ENCODE measurements at regions not wholly inside any gene's neighbourhood (a gene's known extent, or its start where the extent isn't known, plus 50 kb on each side); places are given as distances from the start of the nearest gene placed in this dataset.
A peak's percentile ranks its signal among the peaks of the same experiment; 100 is the strongest.
"Not testable (repeated sequence)": the region's sequence is repeated elsewhere in the genome, so short reads cannot be mapped to it uniquely, and the experiment has no call there.

DNA sequence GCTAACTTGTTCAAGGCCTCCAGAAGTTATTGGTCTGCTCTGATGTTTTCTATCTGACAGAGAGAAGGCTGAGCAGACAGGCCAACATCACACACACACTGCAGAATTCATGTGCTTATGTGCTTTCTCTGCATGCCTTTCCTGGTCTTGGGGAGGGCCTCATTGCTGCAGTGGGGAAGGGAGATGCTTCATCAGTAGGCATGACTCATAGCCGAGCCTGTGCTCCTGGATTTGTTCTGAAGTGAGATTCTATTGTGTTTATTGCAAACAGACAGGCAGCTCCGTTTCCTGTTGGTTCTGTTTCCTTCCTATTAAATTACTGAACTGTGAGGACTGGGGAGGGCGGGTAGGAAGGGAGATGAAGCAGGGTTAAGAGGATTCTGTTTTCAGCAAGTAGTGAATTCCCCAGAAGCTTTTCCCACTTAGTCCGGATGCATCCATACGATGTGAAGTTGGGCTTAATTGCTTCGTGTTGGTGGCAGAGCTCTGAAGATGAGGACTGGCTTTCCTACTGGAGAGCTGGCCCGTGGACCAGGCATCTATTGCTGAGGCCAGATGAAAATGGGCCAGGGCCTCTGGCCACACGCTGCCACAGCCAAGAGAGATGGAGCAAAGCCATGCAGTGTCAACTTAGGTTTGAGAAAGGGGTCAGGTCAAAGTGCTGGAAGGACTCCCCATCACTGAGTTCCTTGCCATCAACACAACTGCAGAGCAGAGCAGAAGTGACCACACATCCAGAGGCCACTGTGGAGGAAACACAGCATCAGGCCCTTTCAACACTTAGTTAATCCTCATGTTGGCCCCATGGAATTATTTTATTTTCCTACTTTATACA, 179.3 kb downstream of the UTP18 start:
- DNase-seq = no peak

DNA sequence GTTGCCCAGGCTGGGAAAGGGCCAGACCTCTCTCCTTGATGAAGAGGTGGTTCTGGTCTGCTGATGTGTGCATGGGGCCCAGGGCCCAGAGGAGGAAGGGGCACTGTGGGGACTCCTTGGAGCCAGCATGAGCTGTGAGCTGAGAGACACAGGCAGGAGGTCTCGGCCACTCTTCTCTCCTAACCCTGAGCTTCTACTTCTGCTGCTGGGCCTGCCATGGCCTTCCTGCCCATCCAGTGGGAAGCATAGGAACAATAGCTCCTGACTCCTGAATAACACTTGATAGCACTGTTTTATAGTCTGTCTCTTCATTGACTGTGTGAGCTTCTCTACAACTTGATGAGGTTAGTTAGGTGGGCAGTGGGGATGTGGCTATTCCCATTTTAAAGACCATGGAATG, 181.1 kb downstream of the UTP18 start:
- DNase-seq = no peak

GRCh38 chr17:51442088-51442865, 181.9 kb downstream of the UTP18 start:
- DNase-seq = no peak

DNA sequence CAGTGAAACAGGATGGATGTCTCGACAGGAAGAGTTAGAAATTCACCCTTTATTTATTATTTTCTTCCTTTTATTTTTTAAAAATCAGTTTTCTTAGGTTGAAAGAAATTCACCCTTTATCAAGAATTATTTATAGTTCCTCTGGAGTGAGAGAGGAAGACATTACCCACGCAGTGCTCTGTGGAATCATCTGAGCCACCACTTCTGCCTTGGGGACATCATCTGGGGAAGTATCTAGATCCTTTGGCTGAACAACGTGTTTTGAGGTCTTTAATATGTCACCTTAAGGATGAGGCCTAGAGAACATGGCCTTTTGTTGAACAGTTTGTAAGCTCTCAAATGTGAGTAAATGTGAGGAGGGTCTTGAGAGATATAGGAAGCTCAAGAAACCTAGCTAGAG, 183.3 kb downstream of the UTP18 start:
- no peak for DNase-seq

GRCh38 chr17:51445946-51446345, 185.6 kb downstream of the UTP18 start:
- no peak for DNase-seq

DNA sequence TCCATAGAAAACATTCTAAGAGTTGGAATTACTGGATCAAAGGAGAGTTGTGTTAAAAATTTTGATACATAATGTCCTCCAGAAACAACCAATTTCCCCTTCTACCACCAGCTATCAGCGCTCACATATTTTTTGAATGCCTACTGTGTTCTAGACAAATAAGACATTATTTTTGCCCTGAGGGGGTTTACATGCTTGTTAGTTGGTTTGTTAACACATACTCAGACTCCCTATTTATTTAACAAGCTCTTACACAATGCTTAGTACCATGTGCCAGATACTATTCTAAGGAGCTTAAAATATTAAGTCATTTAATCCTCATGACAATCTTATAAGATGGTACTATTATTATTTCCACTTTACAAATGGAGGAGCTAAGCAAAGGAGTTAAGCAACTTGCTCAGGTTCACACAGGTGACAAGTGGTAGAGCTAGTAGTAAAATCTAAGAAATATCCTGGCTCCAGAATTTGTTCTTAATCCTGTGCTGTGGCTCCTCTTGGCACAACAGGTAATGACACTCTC, 194.2 kb downstream of the UTP18 start:
- DNase-seq = no peak

DNA sequence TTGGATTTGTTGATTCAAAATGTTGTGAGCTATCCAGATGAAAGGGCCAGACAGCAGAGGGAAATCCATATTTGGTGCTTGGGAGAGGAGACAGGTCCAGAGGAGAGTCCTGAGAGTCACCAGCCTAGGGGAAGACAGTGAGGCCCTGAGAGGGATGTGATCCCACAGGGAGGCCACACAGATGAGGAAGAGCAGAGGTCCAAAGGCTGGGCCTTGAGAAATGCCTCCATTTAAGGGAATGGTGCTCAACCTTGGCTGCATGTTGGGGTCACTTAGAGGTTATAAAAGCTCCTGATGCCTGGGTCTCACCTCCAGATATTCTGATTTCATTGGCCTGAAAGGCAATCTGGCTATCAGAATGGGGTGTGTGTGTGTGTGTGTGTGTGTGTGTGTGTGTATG, 194.9 kb downstream of the UTP18 start:
- no peak for DNase-seq

- DNase-seq = no peak
These were observed 195.6 kb downstream of the UTP18 start for GRCh38 chr17:51455931-51456330.

DNA sequence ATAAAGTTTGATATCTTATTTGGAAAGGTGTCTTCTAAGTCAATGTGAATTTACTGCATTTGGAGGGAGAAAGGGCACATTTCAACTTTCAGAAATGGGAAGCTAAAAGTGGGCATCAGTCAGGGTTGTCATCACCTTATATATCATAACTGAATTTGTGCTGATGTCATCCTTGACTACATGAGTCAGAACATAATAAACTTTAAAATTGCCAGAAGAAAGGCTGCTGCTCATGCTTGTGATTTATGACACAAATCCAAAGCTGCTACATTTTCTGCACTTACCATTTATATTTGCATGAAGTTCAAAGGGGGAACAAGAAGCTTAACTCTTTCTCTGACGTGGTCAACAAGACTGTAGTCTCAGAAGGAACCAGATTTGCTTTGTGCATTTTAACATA, 196.6 kb downstream of the UTP18 start:
- DNase-seq = no peak

DNA sequence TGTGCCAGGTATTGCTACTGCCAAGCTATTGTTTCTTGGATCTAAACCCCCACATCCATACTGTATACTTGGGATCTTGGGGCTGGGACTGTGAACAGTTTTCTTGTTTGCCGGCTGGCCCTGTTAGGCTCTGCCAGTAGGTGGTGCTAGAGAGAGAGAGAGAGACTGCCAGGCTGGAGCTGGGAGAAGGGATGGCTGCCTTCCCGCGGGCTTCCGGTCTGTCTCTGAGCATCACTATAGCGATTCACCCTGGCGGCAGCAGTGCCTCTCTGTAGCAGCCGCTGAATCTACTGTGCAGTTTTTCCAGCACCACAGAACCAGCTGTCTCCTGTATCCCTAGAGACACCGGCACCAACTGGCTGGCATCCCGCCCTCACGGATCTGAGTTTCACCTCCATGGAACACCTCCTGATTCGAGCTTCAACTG, 201.2 kb downstream of the UTP18 start:
- peak; percentile 79 for DNase-seq

DNA sequence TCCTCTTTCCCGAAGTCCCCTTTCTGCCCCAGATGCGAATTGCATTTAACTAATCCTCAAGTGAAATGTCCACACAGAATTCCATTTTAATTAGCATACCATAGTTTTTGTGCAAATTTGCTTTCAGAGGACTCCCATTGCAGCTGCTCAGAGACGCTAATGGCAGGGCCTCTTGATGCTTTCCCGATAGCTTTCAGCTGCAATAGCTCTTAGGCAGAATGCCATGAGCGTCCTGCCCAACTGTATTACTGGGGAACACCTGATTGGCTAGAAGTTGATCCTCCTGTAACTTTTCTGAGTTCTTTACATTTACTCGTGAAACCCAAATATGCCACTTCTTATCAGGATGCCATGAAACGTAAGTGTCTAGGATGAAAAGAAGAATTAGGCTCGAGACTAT, 203.0 kb downstream of the UTP18 start:
- no peak for DNase-seq

DNA sequence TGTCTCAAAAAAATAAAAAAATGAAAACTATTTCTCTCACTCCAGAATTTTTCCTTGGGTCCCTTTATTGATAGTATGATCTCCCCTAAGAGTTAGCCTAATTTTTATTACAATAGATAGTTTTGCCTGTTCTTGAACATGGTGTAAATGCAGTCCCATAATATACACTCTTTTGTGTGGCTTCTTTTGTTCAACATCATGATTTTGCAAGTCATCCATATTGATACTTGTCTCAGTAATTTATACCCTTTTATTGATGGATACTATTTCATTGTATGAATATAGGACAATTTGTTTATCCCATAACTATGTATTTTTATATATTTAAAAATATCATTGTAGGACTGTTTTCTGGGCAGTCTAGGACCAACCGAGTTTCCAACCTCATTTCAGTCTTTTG, 207.0 kb downstream of the UTP18 start:
- DNase-seq = no peak

- no peak for DNase-seq
These were observed 212.4 kb downstream of the UTP18 start for GRCh38 chr17:51472670-51473205.

- no peak for DNase-seq
These were observed 214.4 kb downstream of the UTP18 start for GRCh38 chr17:51474764-51475163.

GRCh38 chr17:51475730-51476129, 215.4 kb downstream of the UTP18 start:
- no peak for DNase-seq

- no peak for DNase-seq
These were observed 219.0 kb downstream of the UTP18 start for GRCh38 chr17:51479303-51479702.

DNA sequence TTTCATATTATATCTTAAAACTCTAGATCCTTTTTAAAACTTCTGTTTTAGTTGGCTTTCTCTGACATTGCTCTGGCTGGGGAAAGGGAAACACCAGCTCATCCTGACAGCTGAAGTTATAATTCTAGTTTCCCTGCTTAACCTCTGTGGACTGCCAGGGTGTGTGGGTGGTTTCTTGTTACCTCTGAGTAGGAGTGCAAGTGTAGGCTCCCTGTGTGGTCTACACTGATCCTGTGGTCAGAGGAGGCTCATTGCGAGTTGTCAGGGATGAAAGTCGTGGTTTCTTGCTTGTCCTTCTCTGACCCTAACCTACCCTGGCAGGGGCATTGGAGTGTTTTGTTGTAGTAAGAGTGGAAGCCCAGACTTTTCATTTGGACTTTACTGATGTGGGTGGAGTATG, 221.0 kb downstream of the UTP18 start:
- DNase-seq = no peak

GRCh38 chr17:51482248-51482647, 221.9 kb downstream of the UTP18 start:
- not testable (repeated sequence) for DNase-seq

DNA sequence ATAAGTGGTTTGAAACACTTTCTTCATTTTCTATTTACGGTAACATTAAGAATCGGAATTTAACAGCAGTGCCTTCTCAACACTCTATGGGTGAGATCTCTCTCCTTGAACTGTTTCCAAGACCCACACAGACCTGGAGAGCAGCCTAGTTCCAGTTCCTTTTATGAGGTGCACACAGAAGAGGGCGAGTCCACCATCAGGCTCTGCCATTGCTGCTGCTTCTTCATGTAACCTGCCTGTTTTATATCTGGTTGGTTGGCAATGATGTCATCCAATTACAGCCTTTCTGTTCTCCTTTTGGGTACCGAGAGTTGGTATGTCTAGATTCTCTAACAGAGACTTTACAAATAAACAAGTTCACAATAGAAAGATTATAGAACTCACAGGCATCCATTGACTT, 225.7 kb downstream of the UTP18 start:
- no peak for DNase-seq

DNA sequence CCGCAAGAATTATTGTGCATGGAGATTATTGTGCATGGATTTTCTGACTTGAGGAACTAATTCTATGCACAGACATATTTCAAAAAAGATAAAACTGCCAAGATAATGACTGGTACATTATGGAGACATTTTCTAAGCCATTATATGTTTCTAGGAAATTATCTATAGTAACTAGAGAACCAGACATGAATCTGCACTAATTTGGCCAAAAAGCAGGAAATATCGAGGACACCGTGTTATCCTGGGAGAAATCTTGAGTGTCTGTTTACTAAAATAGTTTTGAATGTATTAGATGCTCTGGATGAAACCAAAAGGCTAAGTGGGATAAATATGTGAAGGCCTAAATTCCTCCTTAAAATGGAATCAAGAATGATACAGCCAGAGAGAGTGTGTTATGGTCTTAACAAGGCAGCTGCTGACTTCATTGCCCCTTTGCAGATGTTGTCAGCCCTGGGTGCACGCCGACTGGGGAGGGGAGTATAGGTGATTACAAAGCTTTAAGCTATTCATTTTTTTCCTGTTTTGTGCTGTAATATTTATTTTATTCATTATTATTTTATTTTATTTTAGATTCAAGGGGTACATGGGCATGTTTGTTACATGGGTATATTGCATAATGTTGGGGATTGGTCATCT, 226.7 kb downstream of the UTP18 start:
- DNase-seq = no peak

- peak; percentile 10 for DNase-seq
These were observed 227.6 kb downstream of the UTP18 start for GRCh38 chr17:51487947-51488346.

DNA sequence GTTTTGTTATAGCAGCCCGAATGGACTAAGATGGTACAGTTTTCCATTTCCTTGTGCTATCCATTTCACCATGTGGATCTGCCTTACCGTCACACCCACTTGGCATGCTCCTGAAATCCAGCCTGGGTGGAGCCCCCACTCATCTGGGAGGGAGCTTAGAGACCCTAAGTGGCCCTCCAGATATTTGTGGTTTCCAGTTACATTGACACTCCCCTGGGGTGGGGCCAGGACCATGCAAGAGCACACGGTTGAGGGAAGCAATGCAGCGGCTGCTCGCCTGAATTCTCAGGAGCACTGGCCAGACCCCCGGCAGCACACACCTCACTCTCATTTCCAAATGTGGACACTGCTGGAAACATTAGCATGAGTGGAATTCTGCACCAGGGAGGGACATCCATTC, 231.1 kb downstream of the UTP18 start:
- peak; percentile 17 for DNase-seq

DNA sequence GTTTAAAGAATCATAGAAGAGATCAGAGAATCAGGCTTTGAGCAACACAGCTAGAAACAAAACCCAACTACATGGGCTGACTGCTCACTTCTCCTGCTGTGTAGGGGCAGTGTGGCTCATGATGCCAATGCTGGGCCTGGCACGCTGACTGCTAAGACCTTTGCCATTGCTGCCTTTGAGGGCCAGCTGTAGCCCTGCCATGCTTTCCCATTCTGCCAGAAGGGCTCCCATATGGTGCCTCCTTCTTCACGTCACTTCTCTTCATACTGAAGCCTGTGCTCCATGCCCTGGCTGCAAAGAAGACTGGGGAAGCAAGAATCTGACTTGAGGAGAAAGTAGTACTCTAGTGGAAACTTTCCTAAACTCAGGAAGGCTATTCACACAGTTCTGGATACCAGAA, 232.9 kb downstream of the UTP18 start:
- no peak for DNase-seq

All from NCI-H748 treated with DMSO at 0.1 percent for 48 hours (cell line).